Endothelial cell of umbilical vein (primary cell): ENCODE measurements at regions not wholly inside any gene's neighbourhood (a gene's known extent, or its start where the extent isn't known, plus 50 kb on each side); places are given as distances from the start of the nearest gene placed in this dataset.

Source experiments
- BruUV-seq: library from RNA; stranded (reverse); fragments of 400-500 nt; replicated peaks from 2 replicates; lab custom pipeline; 2021; lab: Mats Ljungman, UMichigan
- CTCF ChIA-PET: fragments of 300-600, 350-600 bp; sonication (Branson Sonifier 250); formaldehyde crosslinking; loops from one replicate; lab custom pipeline; 2021; ENCODE audit warnings: antibody characterized with exemption, inconsistent platforms; lab: Charles Lee
- POLR2A ChIA-PET: fragments of 300-600, 350-600 bp; sonication (Branson Sonifier 250); formaldehyde crosslinking; loops from one replicate; lab custom pipeline; 2021; ENCODE audit warnings: antibody characterized with exemption, inconsistent platforms; lab: Charles Lee
- DNase-seq: peaks from one replicate; pipeline ENCODE4 v3.0.0-alpha.2; 2011; ENCODE audit warnings: low read depth, low spot score
- FAIRE-seq: peaks from 2 replicates; lab custom pipeline; 2011; peaks lifted over from hg19 to GRCh38; lab: Jason Lieb, UNC
- H2AFZ ChIP-seq: 2 replicates; pipeline ENCODE4 v1.6.0; 2012; ENCODE audit warnings: low read depth, low read length, control low read depth, inconsistent platforms
- H3K27ac ChIP-seq: 2 replicates; pipeline ENCODE4 v1.5.1; 2011; ENCODE audit warnings: low read depth, mild to moderate bottlenecking, control low read depth, low read length, moderate library complexity; ENCODE audit not compliant: insufficient read depth
- H3K27me3 ChIP-seq, 2 experiments: 2 replicates each; pipeline versions ENCODE4 v1.6.0 to v1.6.1; 2011; ENCODE audit warnings: low read length in 2 of 2, mixed read lengths in 1 of 2; ENCODE audit not compliant: control insufficient read depth in 2 of 2, insufficient read depth in 2 of 2
- H3K36me3 ChIP-seq, 2 experiments: 2 replicates in 1 of 2; 3 replicates in 1 of 2; pipeline ENCODE4 v1.5.1; 2011; ENCODE audit warnings: low read length in 2 of 2, mild to moderate bottlenecking in 1 of 2, moderate library complexity in 1 of 2; ENCODE audit not compliant: control insufficient read depth in 2 of 2, insufficient read depth in 2 of 2; ENCODE audit errors: extremely low read depth in 1 of 2
- H3K4me1 ChIP-seq: 3 replicates; pipeline ENCODE4 v1.5.1; 2011; ENCODE audit warnings: mild to moderate bottlenecking, low read length; ENCODE audit not compliant: control insufficient read depth, insufficient read depth; ENCODE audit errors: extremely low read depth
- H3K4me2 ChIP-seq: 2 replicates; pipeline ENCODE4 v1.6.1; 2011; ENCODE audit warnings: low read length, control low read depth, mixed read lengths; ENCODE audit not compliant: insufficient read depth
- H3K4me3 ChIP-seq, 3 experiments: fragments of 200-600 bp in 1 of 3; sonication (generic), shearing (Covaris generic) in 1 of 3; replicated peaks in 1 of 3; 2 replicates each; pipeline ENCODE4 v1.5.1; 2011 to 2016; ENCODE audit warnings: control low read depth in 3 of 3, low read length in 3 of 3, mild to moderate bottlenecking in 2 of 3, inconsistent platforms in 1 of 3, low read depth in 1 of 3, moderate library complexity in 1 of 3; ENCODE audit not compliant: insufficient read depth in 1 of 3
- H3K79me2 ChIP-seq: 2 replicates; pipeline ENCODE4 v1.6.0; 2012; ENCODE audit warnings: low read length, inconsistent platforms; ENCODE audit not compliant: control insufficient read depth, insufficient read depth
- H3K9ac ChIP-seq: replicated peaks from 2 replicates; pipeline ENCODE3; 2011; ENCODE audit warnings: low read length, control low read depth; ENCODE audit not compliant: insufficient read depth; ENCODE audit errors: extremely low read depth
- H3K9me1 ChIP-seq: replicated peaks from 3 replicates; pipeline ENCODE4 v1.6.0; 2011; ENCODE audit warnings: mild to moderate bottlenecking, low read length; ENCODE audit not compliant: control insufficient read depth, insufficient read depth; ENCODE audit errors: extremely low read depth
- H3K9me3 ChIP-seq: replicated peaks from 2 replicates; pipeline ENCODE4 v1.5.1; 2012; ENCODE audit warnings: low read length, inconsistent platforms; ENCODE audit not compliant: control insufficient read depth, insufficient read depth
- H4K20me1 ChIP-seq: replicated peaks from 2 replicates; pipeline ENCODE3; 2011; ENCODE audit warnings: mild to moderate bottlenecking, low read length; ENCODE audit not compliant: control insufficient read depth, insufficient read depth; ENCODE audit errors: extremely low read depth
- EZH2 ChIP-seq: IDR thresholded peaks from 2 replicates; pipeline ENCODE4 v1.6.1; 2012; ENCODE audit warnings: borderline replicate concordance, low read depth, mild to moderate bottlenecking, moderate library complexity, low read length, inconsistent platforms; ENCODE audit not compliant: severe bottlenecking
- FOS ChIP-seq: IDR thresholded peaks from 2 replicates; pipeline ENCODE4 v1.6.1; 2011; ENCODE audit warnings: mild to moderate bottlenecking, low read length, moderate library complexity, borderline replicate concordance; ENCODE audit not compliant: insufficient read depth
- GATA2 ChIP-seq: IDR thresholded peaks from 2 replicates; pipeline ENCODE4 v1.7.0; 2011; ENCODE audit warnings: low read depth, mild to moderate bottlenecking, moderate library complexity, mixed read lengths, low read length; ENCODE audit not compliant: insufficient read length, insufficient read depth
- JUN ChIP-seq: IDR thresholded peaks from 2 replicates; pipeline ENCODE4 v1.6.1; 2011; ENCODE audit warnings: borderline replicate concordance, low read depth; ENCODE audit not compliant: insufficient read length, insufficient read depth
- MYC ChIP-seq: IDR thresholded peaks from one replicate; pipeline ENCODE4 v1.6.1; 2011; ENCODE audit warnings: mild to moderate bottlenecking, low read depth, low read length
- POLR2A ChIP-seq: IDR thresholded peaks from 2 replicates; pipeline ENCODE4 v1.6.1; 2012; ENCODE audit warnings: low read depth, mild to moderate bottlenecking, control low read depth, low read length
- POLR2AphosphoS5 ChIP-seq: IDR thresholded peaks from 2 replicates; pipeline ENCODE4 v1.6.1; 2012; ENCODE audit warnings: low read depth, mild to moderate bottlenecking, control low read depth, low read length, moderate library complexity; ENCODE audit not compliant: insufficient read depth
- dilution Hi-C: fragments of 300-500 bp; cut with MboI; formaldehyde crosslinking; loops from one replicate; pipeline ENCODE4 v1.15.0; 2019; ENCODE audit warnings: low sequenced_read_pairs; ENCODE audit not compliant: extremely low pct_ligation_motif_present
- intact Hi-C: fragments of 100-400 bp; cut with micrococcal nuclease; formaldehyde crosslinking; loops from one replicate; pipeline ENCODE4 v1.10.0; 2022
- TF ChIP-seq, protein P1 (sequence below): IDR thresholded peaks from 2 replicates; pipeline ENCODE4 v1.6.1; 2011; ENCODE audit not compliant: insufficient read depth, insufficient read length
- TF ChIP-seq, protein P2 (sequence below), 2 donors: IDR thresholded peaks; 1 replicate in 1 of 2; 2 replicates in 1 of 2; pipeline ENCODE4 v1.5.1; 2011; ENCODE audit warnings: low read length in 2 of 2, mild to moderate bottlenecking in 2 of 2, moderate library complexity in 2 of 2, control low read depth in 1 of 2, inconsistent platforms in 1 of 2, low read depth in 1 of 2; ENCODE audit not compliant: insufficient read depth in 1 of 2; ENCODE audit errors: extremely low read depth in 1 of 2

GRCh38 chr13:79030513-79030912 lies 371.6 kb upstream of the OBI1 start:
- Histone ChIP-seq H3K9ac (no peak overlapping the region), H3K9me3 (no peaks in the 10 kb centered on the region), H3K27me3 (no peaks in the 10 kb centered on the region), H3K79me2 (no peaks in the 10 kb centered on the region), H3K4me1 (no peaks in the 10 kb centered on the region), H2AFZ (no peak overlapping the region), H3K9me1 (no peaks in the 10 kb centered on the region), H3K4me2 (no peak overlapping the region), H4K20me1 (no peaks in the 10 kb centered on the region), H3K27ac (no peak overlapping the region), H3K4me3 (no peak overlapping the region), H3K36me3 (no peaks in the 10 kb centered on the region)
- POLR2A ChIA-PET: no interaction called here
- intact Hi-C loops: no loop called here
- TF ChIP-seq POLR2A (no peak), JUN (no peak), FOS (no peak), POLR2AphosphoS5 (no peak), GATA2 (no peak), EZH2 (no peak), MYC (no peak)
- TF ChIP-seq, protein P1, sequence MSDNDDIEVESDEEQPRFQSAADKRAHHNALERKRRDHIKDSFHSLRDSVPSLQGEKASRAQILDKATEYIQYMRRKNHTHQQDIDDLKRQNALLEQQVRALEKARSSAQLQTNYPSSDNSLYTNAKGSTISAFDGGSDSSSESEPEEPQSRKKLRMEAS: no peak
- TF ChIP-seq, protein P2, sequence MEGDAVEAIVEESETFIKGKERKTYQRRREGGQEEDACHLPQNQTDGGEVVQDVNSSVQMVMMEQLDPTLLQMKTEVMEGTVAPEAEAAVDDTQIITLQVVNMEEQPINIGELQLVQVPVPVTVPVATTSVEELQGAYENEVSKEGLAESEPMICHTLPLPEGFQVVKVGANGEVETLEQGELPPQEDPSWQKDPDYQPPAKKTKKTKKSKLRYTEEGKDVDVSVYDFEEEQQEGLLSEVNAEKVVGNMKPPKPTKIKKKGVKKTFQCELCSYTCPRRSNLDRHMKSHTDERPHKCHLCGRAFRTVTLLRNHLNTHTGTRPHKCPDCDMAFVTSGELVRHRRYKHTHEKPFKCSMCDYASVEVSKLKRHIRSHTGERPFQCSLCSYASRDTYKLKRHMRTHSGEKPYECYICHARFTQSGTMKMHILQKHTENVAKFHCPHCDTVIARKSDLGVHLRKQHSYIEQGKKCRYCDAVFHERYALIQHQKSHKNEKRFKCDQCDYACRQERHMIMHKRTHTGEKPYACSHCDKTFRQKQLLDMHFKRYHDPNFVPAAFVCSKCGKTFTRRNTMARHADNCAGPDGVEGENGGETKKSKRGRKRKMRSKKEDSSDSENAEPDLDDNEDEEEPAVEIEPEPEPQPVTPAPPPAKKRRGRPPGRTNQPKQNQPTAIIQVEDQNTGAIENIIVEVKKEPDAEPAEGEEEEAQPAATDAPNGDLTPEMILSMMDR (IDR thresholded peaks at IDR 0.05; ENCODE audit: extremely low read depth in 1 of 2, insufficient read depth in 1 of 2, low read depth in 1 of 2, low read length in 2 of 2): no peak
- BruUV-seq: no TSS peak
- CTCF ChIA-PET: interaction anchor here (0.9 kb wide), 1 partner anchor 15 kb away, joined by 3 read pairs; no protein-coding TSS in a partner anchor
- FAIRE-seq (no peak), DNase-seq (no peak)
- dilution Hi-C loops: no loop called here
